Brain microvascular endothelial cell (primary cell): ENCODE measurements at regions not wholly inside any gene's neighbourhood (a gene's known extent, or its start where the extent isn't known, plus 50 kb on each side); places are given as distances from the start of the nearest gene placed in this dataset.

Experiments used
- DNase-seq: peaks from one replicate; pipeline ENCODE4 v3.0.0-alpha.2; 2020
- H3K27ac ChIP-seq: fragments of 250-450 bp; sonication (Bioruptor Pico); 2 replicates; pipeline ENCODE4 v1.5.1; 2020; ENCODE audit warnings: mild to moderate bottlenecking, moderate library complexity
- H3K27me3 ChIP-seq: fragments of 250-450 bp; sonication (Bioruptor Pico); replicated peaks from 2 replicates; pipeline ENCODE4 v1.5.1; 2020; ENCODE audit warnings: mild to moderate bottlenecking
- H3K36me3 ChIP-seq: fragments of 250-450 bp; sonication (Bioruptor Pico); replicated peaks from 2 replicates; pipeline ENCODE4 v1.5.1; 2020; ENCODE audit warnings: mild to moderate bottlenecking
- H3K4me3 ChIP-seq: 2 replicates; pipeline ENCODE4 v1.5.1; 2011; ENCODE audit warnings: low read depth, mild to moderate bottlenecking, control low read depth, low read length, moderate library complexity
- in situ Hi-C: cut with HindIII; loops from 2 replicates; pipeline ENCODE4 v1.10.0; 2017; ENCODE audit warnings: low sequenced_read_pairs, low pct_ligation_motif_present
- TF ChIP-seq, protein P1 (sequence below): IDR thresholded peaks from 2 replicates; pipeline ENCODE4 v1.5.1; 2011; ENCODE audit warnings: low read depth, mild to moderate bottlenecking, moderate library complexity, low read length, control low read depth, inconsistent platforms; ENCODE audit errors: missing control alignments

DNA sequence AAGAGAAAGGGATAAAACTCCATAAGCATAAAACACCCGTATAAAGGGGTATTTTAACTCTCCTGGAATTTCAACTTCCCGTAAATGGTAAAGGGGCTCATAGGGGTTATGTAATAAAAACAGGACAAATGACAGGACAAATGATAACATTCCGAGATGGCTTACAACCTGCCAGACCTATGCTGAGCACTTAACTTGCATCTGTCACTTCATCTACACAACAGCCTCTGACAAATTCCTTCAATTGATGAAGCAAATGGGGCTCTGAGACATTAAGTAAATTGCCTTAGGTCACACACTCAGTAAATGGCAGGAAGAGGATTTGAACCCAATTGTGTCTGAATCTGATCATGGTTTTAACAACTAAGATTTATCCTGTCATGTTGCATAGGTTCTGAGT, 327.6 kb upstream of the SNX7 start:
- in situ Hi-C loops = no loop called here
- no peak overlapping the region for H3K27ac ChIP-seq
- H3K36me3 ChIP-seq = no peaks in the 10 kb centered on the region
- TF ChIP-seq, protein P1, sequence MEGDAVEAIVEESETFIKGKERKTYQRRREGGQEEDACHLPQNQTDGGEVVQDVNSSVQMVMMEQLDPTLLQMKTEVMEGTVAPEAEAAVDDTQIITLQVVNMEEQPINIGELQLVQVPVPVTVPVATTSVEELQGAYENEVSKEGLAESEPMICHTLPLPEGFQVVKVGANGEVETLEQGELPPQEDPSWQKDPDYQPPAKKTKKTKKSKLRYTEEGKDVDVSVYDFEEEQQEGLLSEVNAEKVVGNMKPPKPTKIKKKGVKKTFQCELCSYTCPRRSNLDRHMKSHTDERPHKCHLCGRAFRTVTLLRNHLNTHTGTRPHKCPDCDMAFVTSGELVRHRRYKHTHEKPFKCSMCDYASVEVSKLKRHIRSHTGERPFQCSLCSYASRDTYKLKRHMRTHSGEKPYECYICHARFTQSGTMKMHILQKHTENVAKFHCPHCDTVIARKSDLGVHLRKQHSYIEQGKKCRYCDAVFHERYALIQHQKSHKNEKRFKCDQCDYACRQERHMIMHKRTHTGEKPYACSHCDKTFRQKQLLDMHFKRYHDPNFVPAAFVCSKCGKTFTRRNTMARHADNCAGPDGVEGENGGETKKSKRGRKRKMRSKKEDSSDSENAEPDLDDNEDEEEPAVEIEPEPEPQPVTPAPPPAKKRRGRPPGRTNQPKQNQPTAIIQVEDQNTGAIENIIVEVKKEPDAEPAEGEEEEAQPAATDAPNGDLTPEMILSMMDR = no peak
- H3K4me3 ChIP-seq = no peak overlapping the region
- no peaks in the 10 kb centered on the region for H3K27me3 ChIP-seq
- DNase-seq = no peak

DNA sequence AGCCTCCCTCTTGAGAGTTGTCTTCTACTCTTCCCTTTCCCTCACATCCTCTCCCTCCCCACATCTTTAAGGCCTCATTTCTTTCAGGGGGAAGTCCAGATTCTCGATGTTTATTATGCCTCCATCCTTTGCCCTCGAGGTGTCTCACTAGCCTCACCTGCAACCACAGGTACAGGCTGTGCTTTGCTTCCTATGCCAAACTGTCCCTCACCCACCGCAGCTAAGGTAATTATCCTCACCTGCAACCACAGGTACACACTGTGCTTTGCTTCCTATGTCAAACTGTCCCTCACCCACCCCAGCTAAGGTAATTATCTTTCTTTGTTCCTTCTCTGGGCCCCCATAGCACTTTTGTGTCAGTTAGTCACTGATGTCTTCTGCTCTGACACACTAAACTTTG, 328.1 kb upstream of the SNX7 start:
- H3K27me3 ChIP-seq = no peaks in the 10 kb centered on the region
- in situ Hi-C loops = no loop called here
- no peak overlapping the region for H3K4me3 ChIP-seq
- TF ChIP-seq, protein P1 = no peak
- no peaks in the 10 kb centered on the region for H3K36me3 ChIP-seq
- H3K27ac ChIP-seq = no peak overlapping the region
- DNase-seq = no peak

DNA sequence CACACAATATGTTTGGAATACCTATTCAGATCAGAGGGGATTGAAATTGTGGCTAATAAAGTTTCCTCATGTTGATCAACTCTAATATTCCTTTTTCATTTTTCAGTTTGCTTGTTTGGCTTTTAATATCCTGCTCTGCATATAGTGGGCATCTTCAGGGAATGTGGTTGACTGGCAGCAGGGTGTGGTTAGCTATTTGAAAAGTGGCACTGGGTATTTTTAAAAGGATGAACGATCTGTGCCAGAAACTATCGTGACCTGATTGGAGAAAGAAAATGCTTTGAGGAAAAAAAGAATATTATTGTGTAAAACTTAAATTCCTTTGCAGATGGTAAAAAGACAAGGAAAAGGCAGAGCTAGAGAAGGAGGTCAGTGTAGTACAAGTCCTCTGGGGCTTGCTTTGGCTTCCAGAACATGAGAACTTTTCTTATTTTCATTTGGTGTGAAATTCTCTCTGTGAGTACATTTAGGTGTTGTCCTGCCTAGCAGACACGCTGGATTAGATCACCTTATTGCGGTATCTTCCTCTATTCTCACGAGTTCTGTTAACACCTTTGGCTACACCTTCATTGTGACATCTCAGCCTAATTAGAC, 329.7 kb upstream of the SNX7 start:
- DNase-seq = no peak
- Histone ChIP-seq H3K27me3 (no peaks in the 10 kb centered on the region), H3K27ac (peak overlapping the region; percentile 1), H3K4me3 (no peak overlapping the region), H3K36me3 (no peaks in the 10 kb centered on the region)
- TF ChIP-seq, protein P1 = no peak
- in situ Hi-C loops = no loop called here

DNA sequence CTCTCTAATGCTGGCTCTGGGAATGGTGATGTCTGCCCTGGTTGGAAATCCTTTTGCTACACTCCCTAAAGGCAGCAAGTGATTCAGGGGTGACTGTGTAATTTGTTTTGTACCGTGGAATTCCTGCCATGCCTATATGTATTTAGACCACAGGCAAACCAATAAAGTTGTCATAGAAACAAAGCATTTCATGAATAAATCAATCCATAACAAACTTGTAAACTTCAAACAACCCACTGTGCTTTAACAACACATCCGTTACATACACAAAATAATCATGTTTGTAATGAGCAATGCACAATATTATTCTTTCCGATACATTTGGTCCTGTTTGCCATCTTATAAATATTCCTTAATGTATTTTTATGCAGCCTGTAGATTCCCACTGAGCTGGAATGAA, 330.3 kb upstream of the SNX7 start:
- H3K36me3 ChIP-seq = no peaks in the 10 kb centered on the region
- in situ Hi-C loops = no loop called here
- peak; percentile 56 for DNase-seq

DNA sequence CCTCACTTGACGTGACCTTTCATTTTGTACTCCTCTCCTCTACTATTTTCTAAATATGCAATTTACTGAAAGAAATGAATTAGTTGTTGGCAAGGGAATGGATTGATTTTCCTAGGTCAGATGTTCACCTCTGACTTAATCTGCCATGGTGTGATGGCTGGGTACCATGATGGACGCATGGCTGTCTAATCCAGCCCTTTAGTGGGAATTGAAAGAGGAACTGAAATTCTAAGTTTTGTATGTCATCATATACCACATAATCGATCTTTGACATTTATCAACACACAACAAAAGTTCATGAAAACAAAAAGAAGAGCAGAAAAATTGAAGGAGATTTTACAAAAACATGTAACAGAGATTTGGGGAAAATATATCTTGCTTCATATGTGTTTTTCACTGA, 331.3 kb upstream of the SNX7 start:
- in situ Hi-C loops = no loop called here
- no peaks in the 10 kb centered on the region for H3K27me3 ChIP-seq
- TF ChIP-seq, protein P1 = no peak
- no peaks in the 10 kb centered on the region for H3K36me3 ChIP-seq
- DNase-seq = no peak
- H3K4me3 ChIP-seq = no peak overlapping the region
- H3K27ac ChIP-seq = no peak overlapping the region

More for the DNA sequence above, 330.3 kb upstream of the SNX7 start:
- Histone ChIP-seq H3K4me3 (no peak overlapping the region), H3K27ac (peak overlapping the region; percentile 1), H3K27me3 (no peaks in the 10 kb centered on the region)
- TF ChIP-seq, protein P1 = no peak

DNA sequence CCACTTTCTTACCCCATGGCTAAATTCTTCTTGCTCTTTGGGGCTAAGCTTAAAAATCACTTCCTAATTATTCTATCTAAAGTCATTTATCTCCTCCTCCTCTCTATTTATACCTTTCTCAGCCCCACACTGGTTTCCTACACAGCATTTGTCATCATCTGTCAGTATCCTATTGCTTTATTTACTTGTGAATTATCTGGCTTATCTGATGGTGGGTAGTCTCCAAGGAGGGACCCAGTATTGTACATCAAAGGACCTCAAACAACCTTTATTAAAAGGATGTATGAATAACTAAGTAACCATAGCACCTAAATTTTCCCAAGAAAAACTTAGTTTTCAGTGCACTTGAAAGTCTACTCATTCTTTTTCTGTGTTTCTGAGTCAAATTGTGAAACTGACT, 332.7 kb upstream of the SNX7 start:
- TF ChIP-seq, protein P1 = no peak
- H3K27ac ChIP-seq = no peak overlapping the region
- DNase-seq = no peak
- H3K36me3 ChIP-seq = no peaks in the 10 kb centered on the region
- H3K27me3 ChIP-seq = no peaks in the 10 kb centered on the region
- in situ Hi-C loops = no loop called here
- H3K4me3 ChIP-seq = no peak overlapping the region
